ENCODE measurements at regions not wholly inside any gene's neighbourhood (a gene's known extent, or its start where the extent isn't known, plus 50 kb on each side); places are given as distances from the start of the nearest gene placed in this dataset.

GRCh38 chr6:170480050-170480692, 72.9 kb downstream of the PSMB1 start:
- DNase-seq (ENCODE audit: low read depth, low spot score) (no peak), FAIRE-seq (no peak)
- Histone ChIP-seq H3K79me2 (ENCODE audit: control insufficient read depth, insufficient read depth, low read length) (no peaks in the 10 kb centered on the region), H4K20me1 (replicated peaks; ENCODE audit: control insufficient read depth, extremely low read depth, insufficient read depth, low read length) (no peaks in the 10 kb centered on the region), H3K27ac (ENCODE audit: insufficient read depth, low read depth, low read length) (no peak overlapping the region), H3K36me3 (ENCODE audit: control insufficient read depth in 2 of 2, extremely low read depth in 1 of 2, insufficient read depth in 2 of 2, low read length in 2 of 2) (no peaks in the 10 kb centered on the region), H2AFZ (ENCODE audit: low read depth, low read length) (no peak overlapping the region), H3K4me1 (ENCODE audit: control insufficient read depth, extremely low read depth, insufficient read depth, low read length) (no peaks in the 10 kb centered on the region), H3K4me2 (ENCODE audit: insufficient read depth, low read length) (no peak overlapping the region), H3K9me1 (replicated peaks; ENCODE audit: control insufficient read depth, extremely low read depth, insufficient read depth, low read length) (no peaks in the 10 kb centered on the region), H3K27me3 (ENCODE audit: control insufficient read depth in 2 of 2, insufficient read depth in 2 of 2, low read length in 2 of 2) (peaks cover 0 to 2% of the 10 kb centered on the region in 2 experiments), H3K4me3 (replicated peaks in 1 of 3; ENCODE audit: insufficient read depth in 1 of 3, low read depth in 1 of 3, low read length in 3 of 3) (no peak overlapping the region), H3K9ac (replicated peaks; ENCODE audit: extremely low read depth, insufficient read depth, low read length) (no peak overlapping the region), H3K9me3 (replicated peaks; ENCODE audit: control insufficient read depth, insufficient read depth, low read length) (no peaks in the 10 kb centered on the region)
- intact Hi-C loops (cut with micrococcal nuclease), result no loop called here
- ChIA-PET POLR2A (interaction anchor here (0.5 kb wide), 1 partner anchor 230 kb away, joined by 5 read pairs; no protein-coding TSS in a partner anchor), CTCF (interaction anchor here (1.4 kb wide), 1 partner anchor 648 kb away, joined by 4 read pairs; no protein-coding TSS in a partner anchor)
- BruUV-seq (replicated peaks), result no TSS peak
- TF ChIP-seq POLR2AphosphoS5 (IDR thresholded peaks at IDR 0.05; ENCODE audit: insufficient read depth, low read depth, low read length) (no peak), GATA2 (IDR thresholded peaks at IDR 0.05; ENCODE audit: insufficient read depth, insufficient read length, low read depth, low read length) (no peak), MYC (IDR thresholded peaks at IDR 0.05; ENCODE audit: low read depth, low read length) (no peak), EZH2 (IDR thresholded peaks at IDR 0.05; ENCODE audit: borderline replicate concordance, low read depth, low read length, severe bottlenecking) (no peak), FOS (IDR thresholded peaks at IDR 0.05; ENCODE audit: borderline replicate concordance, insufficient read depth, low read length) (no peak), JUN (IDR thresholded peaks at IDR 0.05; ENCODE audit: borderline replicate concordance, insufficient read depth, insufficient read length, low read depth) (no peak), POLR2A (IDR thresholded peaks at IDR 0.05; ENCODE audit: low read depth, low read length) (no peak)
- TF ChIP-seq, protein P1, sequence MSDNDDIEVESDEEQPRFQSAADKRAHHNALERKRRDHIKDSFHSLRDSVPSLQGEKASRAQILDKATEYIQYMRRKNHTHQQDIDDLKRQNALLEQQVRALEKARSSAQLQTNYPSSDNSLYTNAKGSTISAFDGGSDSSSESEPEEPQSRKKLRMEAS (IDR thresholded peaks at IDR 0.05; ENCODE audit: insufficient read depth, insufficient read length), result no peak
- TF ChIP-seq, protein P2, sequence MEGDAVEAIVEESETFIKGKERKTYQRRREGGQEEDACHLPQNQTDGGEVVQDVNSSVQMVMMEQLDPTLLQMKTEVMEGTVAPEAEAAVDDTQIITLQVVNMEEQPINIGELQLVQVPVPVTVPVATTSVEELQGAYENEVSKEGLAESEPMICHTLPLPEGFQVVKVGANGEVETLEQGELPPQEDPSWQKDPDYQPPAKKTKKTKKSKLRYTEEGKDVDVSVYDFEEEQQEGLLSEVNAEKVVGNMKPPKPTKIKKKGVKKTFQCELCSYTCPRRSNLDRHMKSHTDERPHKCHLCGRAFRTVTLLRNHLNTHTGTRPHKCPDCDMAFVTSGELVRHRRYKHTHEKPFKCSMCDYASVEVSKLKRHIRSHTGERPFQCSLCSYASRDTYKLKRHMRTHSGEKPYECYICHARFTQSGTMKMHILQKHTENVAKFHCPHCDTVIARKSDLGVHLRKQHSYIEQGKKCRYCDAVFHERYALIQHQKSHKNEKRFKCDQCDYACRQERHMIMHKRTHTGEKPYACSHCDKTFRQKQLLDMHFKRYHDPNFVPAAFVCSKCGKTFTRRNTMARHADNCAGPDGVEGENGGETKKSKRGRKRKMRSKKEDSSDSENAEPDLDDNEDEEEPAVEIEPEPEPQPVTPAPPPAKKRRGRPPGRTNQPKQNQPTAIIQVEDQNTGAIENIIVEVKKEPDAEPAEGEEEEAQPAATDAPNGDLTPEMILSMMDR (IDR thresholded peaks at IDR 0.05; ENCODE audit: extremely low read depth in 1 of 2, insufficient read depth in 1 of 2, low read depth in 1 of 2, low read length in 2 of 2), result no peak
- dilution Hi-C loops (cut with MboI; ENCODE audit: extremely low pct_ligation_motif_present, low sequenced_read_pairs), result no loop called here
